ENCODE measurements at regions not wholly inside any gene's neighbourhood (a gene's known extent, or its start where the extent isn't known, plus 50 kb on each side); places are given as distances from the start of the nearest gene placed in this dataset.
A peak's percentile ranks its signal among the peaks of the same experiment; 100 is the strongest.

- DNase-seq, result no peak
Measured at GRCh38 chr3:193997228-193998122, 138.5 kb upstream of the HES1 start.

DNA sequence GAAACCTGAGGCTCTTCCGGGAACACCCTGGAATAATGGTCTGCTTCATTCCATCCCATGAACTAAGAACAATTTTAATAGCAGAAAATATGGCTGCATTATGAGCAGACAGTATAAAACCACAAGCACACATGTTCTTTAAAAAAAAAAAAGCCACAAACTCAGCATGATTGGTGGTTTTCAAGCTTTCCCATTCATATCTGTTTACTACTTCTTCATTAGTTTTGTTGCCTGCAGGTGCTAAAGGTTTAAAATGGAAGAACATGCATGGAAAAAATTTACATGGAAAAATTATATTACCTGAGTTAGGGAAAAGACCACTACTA, 137.9 kb upstream of the HES1 start:
- no peak for DNase-seq

DNA sequence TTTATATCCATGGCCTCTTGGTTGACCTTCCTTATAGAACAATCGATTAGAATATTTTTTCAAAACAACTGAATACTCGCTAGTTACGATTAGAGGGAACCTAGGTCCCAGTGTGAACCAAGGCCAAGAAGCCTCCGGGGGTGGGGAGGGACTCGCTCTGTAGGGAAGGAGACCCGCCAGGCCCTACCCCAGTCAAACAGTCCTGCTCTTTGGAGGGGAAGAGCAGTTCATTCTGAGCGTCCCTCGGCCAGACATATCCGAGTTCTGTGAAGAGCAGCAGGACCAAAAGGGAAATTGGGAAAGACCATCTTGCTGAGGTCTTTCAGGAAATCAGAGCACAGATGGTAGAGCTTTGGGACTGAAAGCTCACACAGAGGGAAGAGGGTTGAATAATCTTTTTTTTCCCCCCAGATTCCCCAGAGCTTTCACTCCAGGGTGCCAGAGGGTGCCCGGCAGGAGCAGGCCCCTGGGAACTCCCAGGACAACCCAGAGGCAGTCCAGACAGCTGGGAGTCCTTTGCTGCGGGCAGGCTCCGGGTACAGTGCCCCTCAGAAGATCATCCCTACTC, 137.2 kb upstream of the HES1 start:
- no peak for DNase-seq

- no peak for DNase-seq
Measured at GRCh38 chr3:194000100-194000499, 135.8 kb upstream of the HES1 start.

DNA sequence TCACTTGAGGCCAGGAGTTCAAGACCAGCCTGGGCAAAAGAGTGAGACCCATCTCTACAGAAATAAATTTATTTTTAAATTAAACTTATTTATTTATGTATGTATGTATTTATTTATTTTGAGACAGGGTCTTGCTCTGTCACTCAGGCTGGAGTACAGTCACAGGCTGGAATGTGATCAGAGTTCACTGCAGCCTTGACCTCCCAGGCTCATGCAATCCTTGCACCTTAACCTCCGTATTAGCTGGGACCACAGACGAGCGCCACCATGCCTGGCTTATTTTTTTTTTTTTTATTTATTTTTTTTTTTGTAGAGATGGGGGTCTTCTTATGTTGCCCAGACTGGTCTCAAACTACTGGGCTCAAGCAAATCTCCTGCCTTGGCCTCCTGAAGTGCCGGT, 135.2 kb upstream of the HES1 start:
- no peak for DNase-seq

GRCh38 chr3:194001728-194002459, 134.1 kb upstream of the HES1 start:
- DNase-seq, result no peak

DNA sequence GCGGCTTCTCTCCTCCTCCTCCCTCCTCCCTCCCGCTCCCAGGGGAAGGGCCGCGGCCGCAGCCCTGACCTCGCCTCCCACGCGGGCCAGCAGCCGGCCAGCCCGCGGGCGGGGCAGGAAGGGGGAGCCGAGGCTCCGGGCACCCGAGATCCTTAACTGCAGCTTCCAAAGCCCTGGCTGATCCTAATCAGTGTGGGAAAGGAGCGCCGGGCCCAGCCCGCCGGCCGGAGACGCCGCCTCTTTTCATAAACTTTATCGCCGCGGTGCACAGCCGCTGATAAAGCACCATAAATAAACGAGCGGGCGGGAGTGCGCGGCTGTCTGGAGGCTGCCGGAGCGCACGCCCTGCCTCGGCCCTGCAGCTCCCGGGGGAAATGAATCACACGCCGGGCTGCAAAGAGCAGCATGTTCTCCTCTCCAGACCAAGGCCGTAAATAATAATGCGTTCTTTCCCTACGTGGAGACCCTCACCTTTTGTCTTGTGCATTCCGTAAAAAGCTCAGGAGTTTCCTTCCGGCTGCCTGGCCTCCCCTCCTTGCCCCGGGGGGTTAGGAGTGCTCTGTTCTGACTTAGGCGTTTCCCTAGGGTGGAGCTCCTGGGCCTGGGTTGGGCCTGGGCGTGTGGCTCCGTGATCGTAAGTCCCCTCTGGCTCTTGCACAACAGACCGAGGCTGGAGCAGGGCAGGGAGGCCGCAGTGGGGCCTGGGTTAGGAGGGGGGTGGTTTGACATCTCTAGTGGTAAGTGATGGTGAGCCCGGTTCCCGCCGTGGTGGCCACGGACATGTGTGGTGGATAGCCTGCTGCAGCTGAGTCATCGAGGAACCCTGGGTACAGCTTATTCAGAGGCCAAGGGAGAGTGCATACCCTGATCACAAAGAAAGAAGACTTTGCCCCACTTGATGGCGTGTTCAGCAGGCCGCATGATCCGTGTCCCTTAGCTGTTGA, 132.6 kb upstream of the HES1 start:
- DNase-seq, result peak; percentile 28 to 45

DNA sequence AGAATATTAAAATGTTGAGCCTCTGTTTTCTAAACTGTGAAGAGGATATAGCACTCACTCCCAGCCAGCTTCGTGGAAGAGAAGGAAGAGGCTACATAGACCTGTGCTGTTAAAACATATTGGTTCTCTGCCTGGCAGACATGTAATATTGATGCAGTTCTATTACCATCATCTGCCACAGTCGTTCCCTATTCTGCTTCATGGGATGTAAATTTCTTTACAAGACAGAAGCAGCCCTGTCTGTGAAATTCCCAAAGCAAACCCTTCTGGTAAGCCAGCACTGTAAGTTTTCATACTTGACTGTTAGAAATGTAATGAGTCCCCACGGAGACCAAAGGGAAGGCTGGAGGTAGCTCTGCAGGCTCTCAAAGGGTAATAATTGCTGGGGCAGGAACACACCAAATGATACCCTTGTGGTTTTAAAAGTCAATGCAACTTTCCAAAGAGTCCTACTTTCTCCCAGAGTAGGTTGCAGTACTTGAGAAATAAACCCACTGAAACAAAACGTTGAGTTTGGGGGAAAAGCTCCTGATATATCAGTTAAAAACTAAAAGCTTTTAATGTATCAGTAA, 129.9 kb upstream of the HES1 start:
- no peak for DNase-seq

DNA sequence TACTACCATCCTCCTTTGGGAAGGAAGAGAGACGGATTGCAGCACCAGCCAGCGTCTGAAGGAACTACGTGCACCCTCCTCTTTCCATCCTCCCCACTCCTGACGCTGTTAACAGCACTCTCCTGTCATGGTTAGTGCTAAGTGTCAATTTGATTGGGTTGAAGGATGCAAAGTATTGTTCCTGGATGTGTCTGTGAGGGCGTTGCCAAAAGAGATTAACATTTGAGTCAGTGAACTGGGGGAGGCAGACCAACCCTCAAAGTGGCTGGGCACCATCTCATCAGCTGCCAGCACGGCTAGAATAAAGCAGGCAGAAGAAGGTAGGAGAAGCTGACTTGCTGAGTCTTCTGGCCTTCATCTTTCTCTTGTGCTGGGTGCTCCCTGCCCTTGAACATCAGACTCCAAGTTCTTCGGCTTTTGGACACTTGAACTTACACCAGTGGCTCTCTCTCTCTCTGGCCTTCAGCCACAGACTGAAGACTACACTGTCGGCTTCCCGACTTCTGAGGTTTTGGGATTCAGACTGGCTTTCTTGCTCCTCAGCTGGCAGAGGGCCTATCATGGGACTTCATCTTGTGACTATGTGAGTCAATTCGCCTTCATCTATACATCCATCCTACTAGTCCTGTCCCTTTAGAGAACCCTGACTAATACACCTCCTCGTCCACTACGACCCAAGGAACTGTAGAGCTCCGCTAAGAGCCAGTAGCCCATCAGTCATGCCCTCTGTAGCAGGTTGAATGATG, 128.2 kb upstream of the HES1 start:
- no peak for DNase-seq

DNA sequence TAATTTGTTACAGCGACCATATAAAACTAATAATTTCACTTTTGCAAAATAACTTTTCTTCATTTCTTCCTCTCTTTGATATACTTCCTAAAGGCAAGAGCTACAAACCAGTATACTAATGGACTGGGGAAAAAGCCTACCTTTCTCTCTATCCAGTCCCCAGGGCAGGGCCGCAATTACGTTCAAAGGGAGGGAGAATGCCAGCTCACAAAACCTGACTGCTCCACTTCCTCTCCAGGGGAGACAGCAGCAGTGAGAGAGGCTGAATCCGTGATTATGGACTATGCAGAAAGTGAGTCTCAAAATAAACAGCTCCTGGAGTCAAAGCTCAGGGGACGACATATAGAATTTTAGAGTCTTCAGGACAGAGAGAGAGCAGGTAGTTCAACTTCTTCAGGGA, 126.9 kb upstream of the HES1 start:
- no peak for DNase-seq

GRCh38 chr3:194009892-194010533, 125.9 kb upstream of the HES1 start:
- no peak for DNase-seq

GRCh38 chr3:194011807-194012206, 124.1 kb upstream of the HES1 start:
- no peak for DNase-seq

DNA sequence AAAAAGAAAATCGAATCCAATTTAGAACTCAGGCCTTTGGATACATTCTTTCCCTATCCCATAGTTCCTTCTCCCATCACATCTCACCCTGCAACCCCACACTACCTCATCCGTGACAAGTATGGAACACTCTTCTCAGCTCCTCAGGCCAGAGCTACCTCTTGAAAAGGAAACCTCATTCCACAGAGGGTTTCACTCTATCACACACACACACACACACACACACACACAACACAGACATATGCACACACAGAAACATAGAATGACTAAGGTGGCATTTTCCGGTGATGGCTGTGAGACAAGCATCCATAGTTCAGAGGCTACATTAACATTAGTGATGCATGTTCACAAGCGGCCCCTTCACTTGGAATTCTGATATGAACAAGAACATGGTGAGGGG, 122.0 kb upstream of the HES1 start:
- no peak for DNase-seq

GRCh38 chr3:194014756-194015155, 121.2 kb upstream of the HES1 start:
- DNase-seq, result no peak

DNA sequence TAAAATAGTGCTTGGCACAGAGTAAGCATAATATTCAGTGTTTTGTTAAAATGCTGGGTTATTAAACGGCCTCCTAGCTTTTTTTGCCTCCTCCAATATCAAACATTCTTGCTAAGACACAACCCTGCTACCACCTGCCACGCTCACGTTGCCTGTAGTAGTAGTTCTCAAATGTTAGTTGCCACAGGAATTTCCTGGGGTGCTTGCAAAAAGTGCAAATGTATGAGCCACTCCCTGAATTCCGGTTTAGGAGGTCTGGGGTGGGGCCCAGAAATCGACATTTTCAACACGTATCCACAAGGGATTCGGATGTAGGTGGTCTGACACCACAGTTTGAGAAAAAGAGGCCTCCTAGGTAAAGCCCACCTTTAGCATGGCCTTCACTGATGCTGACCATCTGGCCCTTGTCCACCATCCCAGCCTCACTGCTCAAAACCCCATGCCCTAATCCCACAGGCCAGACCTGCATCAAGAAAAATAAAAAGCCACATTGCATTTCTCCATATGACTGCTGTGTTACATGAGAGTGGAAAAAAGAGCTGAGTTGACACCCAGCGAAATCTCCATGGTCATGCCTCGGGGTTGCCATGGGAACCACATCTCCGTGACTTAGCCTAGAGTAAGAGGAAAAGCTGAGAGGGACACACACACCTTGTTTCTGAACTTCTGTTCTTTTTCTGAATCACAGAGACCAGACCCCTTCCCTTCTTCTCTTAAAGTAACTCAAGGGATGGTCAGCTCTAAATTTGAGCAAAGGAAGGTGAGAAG, 116.4 kb upstream of the HES1 start:
- no peak for DNase-seq

DNA sequence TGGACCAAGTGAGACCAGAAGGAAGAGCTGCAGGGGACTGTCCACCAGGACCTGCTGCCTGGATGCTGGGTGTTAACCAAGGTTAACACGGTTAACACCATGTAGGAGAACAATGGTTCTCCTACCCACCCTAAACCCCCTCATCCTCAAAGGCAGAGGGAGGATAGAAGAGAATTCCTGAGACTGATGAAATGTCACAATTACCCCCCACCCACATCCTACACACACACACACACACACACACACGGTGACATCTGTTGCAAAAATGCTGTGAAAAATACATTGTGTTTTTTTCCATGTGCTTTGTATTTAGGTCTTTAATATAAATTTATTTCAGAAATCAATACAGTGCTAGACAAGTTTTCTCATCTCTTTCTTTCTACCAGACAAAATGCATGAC, 113.9 kb upstream of the HES1 start:
- no peak for DNase-seq

GRCh38 chr3:194022816-194023215, 113.1 kb upstream of the HES1 start:
- DNase-seq, result no peak

- DNase-seq, result no peak
Measured at GRCh38 chr3:194023501-194024280, 112.3 kb upstream of the HES1 start.

- DNase-seq, result no peak
Measured at GRCh38 chr3:194025119-194025518, 110.8 kb upstream of the HES1 start.

DNA sequence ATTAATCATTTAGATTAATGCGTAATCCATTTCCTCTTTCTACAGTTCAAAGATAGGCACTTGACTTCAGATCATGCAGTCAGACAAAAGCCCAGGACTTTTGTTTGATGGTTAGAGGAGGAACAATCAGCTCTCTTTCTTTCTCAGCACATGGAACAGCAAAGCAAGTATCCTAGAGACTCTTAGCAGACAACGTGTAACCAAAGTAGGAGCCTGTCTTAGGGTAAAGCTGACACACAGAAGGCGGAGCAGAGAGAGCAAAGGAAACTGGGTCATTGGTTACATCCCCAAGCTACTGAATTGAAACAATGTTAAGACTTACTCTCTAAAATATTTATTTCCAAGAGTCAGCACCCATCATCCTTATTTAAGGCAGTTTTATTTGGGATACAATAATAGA, 110.0 kb upstream of the HES1 start:
- no peak for DNase-seq
